Renal cortex interstitium (tissue), 11 donors: ENCODE measurements at regions not wholly inside any gene's neighbourhood (a gene's known extent, or its start where the extent isn't known, plus 50 kb on each side); places are given as distances from the start of the nearest gene placed in this dataset.

Source experiments
- DNase-seq, 11 donors: peaks; one replicate each; pipeline ENCODE4 v3.0.0-alpha.2; 2013; ENCODE audit warnings: low read depth in 9 of 11, low spot score in 4 of 11; ENCODE audit errors: extremely low read depth in 1 of 11

GRCh38 chr13:80612804-80613203 lies 271.9 kb upstream of the SPRY2 start:
- DNase-seq, result no peak

- DNase-seq, result no peak
These were observed 270.4 kb upstream of the SPRY2 start for GRCh38 chr13:80611310-80611709.

GRCh38 chr13:80605716-80606115 lies 264.8 kb upstream of the SPRY2 start:
- DNase-seq, result no peak

- DNase-seq, result no peak
These were observed 264.1 kb upstream of the SPRY2 start for GRCh38 chr13:80605011-80605410.

GRCh38 chr13:80604098-80604497 lies 263.2 kb upstream of the SPRY2 start:
- DNase-seq, result no peak

- no peak for DNase-seq
These were observed 262.4 kb upstream of the SPRY2 start for GRCh38 chr13:80603351-80603750.

GRCh38 chr13:80599765-80600164 lies 258.8 kb upstream of the SPRY2 start:
- DNase-seq, result no peak

- no peak for DNase-seq
These were observed 257.3 kb upstream of the SPRY2 start for GRCh38 chr13:80598189-80598588.

GRCh38 chr13:80591976-80592740 lies 251.2 kb upstream of the SPRY2 start:
- DNase-seq, result peak in 5 of 11 donors; percentile 26 to 46 (median 29)

GRCh38 chr13:80590551-80590950 lies 249.6 kb upstream of the SPRY2 start:
- no peak for DNase-seq

- no peak for DNase-seq
These were observed 245.4 kb upstream of the SPRY2 start for GRCh38 chr13:80586356-80586755.

- no peak for DNase-seq
These were observed 244.6 kb upstream of the SPRY2 start for GRCh38 chr13:80585531-80585930.

GRCh38 chr13:80584785-80585184 lies 243.9 kb upstream of the SPRY2 start:
- no peak for DNase-seq

- no peak for DNase-seq
These were observed 243.4 kb upstream of the SPRY2 start for GRCh38 chr13:80584306-80584705.

- no peak for DNase-seq
These were observed 237.2 kb upstream of the SPRY2 start for GRCh38 chr13:80577926-80578670.

GRCh38 chr13:80577285-80577684 lies 236.4 kb upstream of the SPRY2 start:
- DNase-seq, result no peak

GRCh38 chr13:80574113-80574850 lies 233.4 kb upstream of the SPRY2 start:
- no peak for DNase-seq

GRCh38 chr13:80572923-80573316 lies 232.0 kb upstream of the SPRY2 start:
- no peak for DNase-seq

GRCh38 chr13:80572308-80572922 lies 231.5 kb upstream of the SPRY2 start:
- no peak for DNase-seq
